Right lobe of liver (tissue), 4 donors: ENCODE measurements at regions not wholly inside any gene's neighbourhood (a gene's known extent, or its start where the extent isn't known, plus 50 kb on each side); places are given as distances from the start of the nearest gene placed in this dataset.

Experiments used
- POLR2A ChIP-seq: fragments of 450-650 bp; IDR thresholded peaks from one replicate; pipeline ENCODE4 v1.6.1; 2017; ENCODE audit warnings: antibody characterized with exemption, mild to moderate bottlenecking
- TF ChIP-seq, protein P1 (sequence below), 4 donors: fragments of 200-600 bp in 3 of 4; fragments of 450-650 bp in 1 of 4; IDR thresholded peaks; one replicate each; pipeline versions ENCODE4 v1.5.1 to v1.8.0; 2016 to 2022; ENCODE audit warnings: antibody characterized with exemption in 4 of 4, mild to moderate bottlenecking in 2 of 4
- donor health status: DM: no; HTN: no; CAD: no.
- donor health status: DM: no; HTN: no; CAD: no.
- donor health status: DM: no; HTN: yes; CAD: no.

DNA sequence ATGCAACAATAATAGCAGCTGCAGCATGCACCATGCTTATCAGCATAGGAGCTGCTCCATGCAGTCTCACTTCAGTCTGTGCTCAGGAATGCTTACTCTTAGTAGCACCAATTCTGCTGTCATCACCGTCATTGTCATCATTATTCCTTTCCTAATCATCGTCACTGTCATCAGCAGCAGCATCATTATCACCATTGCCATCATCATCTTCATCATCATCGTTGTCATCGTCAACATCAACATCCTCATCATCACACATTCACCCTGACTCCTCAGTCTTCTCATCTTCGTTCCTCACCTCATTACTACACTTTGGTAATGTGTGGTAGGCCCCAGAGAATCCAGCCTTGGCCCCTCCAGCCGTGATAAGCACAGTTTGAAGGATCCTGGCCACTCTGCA, 545.0 kb downstream of the TNS3 start:
- TF ChIP-seq, protein P1, sequence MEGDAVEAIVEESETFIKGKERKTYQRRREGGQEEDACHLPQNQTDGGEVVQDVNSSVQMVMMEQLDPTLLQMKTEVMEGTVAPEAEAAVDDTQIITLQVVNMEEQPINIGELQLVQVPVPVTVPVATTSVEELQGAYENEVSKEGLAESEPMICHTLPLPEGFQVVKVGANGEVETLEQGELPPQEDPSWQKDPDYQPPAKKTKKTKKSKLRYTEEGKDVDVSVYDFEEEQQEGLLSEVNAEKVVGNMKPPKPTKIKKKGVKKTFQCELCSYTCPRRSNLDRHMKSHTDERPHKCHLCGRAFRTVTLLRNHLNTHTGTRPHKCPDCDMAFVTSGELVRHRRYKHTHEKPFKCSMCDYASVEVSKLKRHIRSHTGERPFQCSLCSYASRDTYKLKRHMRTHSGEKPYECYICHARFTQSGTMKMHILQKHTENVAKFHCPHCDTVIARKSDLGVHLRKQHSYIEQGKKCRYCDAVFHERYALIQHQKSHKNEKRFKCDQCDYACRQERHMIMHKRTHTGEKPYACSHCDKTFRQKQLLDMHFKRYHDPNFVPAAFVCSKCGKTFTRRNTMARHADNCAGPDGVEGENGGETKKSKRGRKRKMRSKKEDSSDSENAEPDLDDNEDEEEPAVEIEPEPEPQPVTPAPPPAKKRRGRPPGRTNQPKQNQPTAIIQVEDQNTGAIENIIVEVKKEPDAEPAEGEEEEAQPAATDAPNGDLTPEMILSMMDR (IDR thresholded peaks at IDR 0.05): no peak
- TF ChIP-seq POLR2A: no peak
